GM23338 (cell line): ENCODE measurements at regions not wholly inside any gene's neighbourhood (a gene's known extent, or its start where the extent isn't known, plus 50 kb on each side); places are given as distances from the start of the nearest gene placed in this dataset.

Experiments used
- EZH2 ChIP-seq: fragments of 200-600 bp; sonication (generic); IDR thresholded peaks from one replicate; pipeline ENCODE4 v1.8.0; 2017; ENCODE audit warnings: antibody characterized with exemption, mild to moderate bottlenecking, low read depth; ENCODE audit not compliant: unreplicated experiment
- EZH2phosphoT487 ChIP-seq: fragments of 200-600 bp; sonication (generic); IDR thresholded peaks from one replicate; pipeline ENCODE4 v1.8.1; 2018; ENCODE audit warnings: antibody characterized with exemption; ENCODE audit not compliant: unreplicated experiment
- JUNB ChIP-seq: IDR thresholded peaks from one replicate; pipeline ENCODE4 v1.6.1; 2016; ENCODE audit warnings: antibody characterized with exemption; ENCODE audit not compliant: unreplicated experiment
- POLR2AphosphoS5 ChIP-seq: IDR thresholded peaks from 2 replicates; pipeline ENCODE4 v1.6.1; 2016; ENCODE audit warnings: antibody characterized with exemption, low read depth
- ZNF114 ChIP-seq: fragments of 250-450 bp; sonication (Bioruptor Pico); IDR thresholded peaks from 2 replicates; pipeline ENCODE4 v1.5.0; 2020; ENCODE audit warnings: mild to moderate bottlenecking, moderate library complexity
- ZNF331 ChIP-seq: fragments of 250-450 bp; sonication (Bioruptor Pico); IDR thresholded peaks from 2 replicates; pipeline ENCODE4 v1.5.0; 2020; ENCODE audit warnings: low read depth, mild to moderate bottlenecking, moderate library complexity
- TF ChIP-seq, protein P1 (sequence below), 2 experiments: fragments of 200-600 bp in 1 of 2; sonication (generic) in 1 of 2; conservative IDR thresholded peaks; 2 replicates each; pipeline versions ENCODE4 v1.5.1 to v1.6.1; 2016 to 2017; ENCODE audit warnings: antibody characterized with exemption in 2 of 2, low read depth in 2 of 2, mild to moderate bottlenecking in 2 of 2, moderate library complexity in 1 of 2
- TF ChIP-seq, protein P2 (sequence below): IDR thresholded peaks from one replicate; pipeline ENCODE4 v1.6.1; 2018; ENCODE audit warnings: antibody characterized with exemption; ENCODE audit not compliant: unreplicated experiment

DNA sequence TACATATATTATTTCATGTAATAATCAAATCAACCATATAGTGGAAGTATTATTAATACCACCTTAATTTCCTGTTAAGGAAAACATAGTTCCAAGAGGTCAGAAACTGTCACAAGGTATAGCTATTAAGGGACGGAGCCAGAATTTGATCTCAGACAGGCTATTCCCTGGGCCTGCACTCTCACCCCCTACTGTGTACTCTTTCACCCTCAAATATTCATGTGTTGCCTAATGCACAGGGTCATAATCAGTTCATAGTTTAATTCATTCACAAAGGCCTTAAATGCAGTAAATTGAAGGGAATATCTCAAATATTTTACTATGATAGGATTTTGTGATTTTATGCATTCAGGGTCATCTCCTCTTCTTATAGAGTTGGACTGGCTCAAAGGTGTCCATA is 67.2 kb upstream of the IFNGR1 start:
- TF ChIP-seq, protein P1, sequence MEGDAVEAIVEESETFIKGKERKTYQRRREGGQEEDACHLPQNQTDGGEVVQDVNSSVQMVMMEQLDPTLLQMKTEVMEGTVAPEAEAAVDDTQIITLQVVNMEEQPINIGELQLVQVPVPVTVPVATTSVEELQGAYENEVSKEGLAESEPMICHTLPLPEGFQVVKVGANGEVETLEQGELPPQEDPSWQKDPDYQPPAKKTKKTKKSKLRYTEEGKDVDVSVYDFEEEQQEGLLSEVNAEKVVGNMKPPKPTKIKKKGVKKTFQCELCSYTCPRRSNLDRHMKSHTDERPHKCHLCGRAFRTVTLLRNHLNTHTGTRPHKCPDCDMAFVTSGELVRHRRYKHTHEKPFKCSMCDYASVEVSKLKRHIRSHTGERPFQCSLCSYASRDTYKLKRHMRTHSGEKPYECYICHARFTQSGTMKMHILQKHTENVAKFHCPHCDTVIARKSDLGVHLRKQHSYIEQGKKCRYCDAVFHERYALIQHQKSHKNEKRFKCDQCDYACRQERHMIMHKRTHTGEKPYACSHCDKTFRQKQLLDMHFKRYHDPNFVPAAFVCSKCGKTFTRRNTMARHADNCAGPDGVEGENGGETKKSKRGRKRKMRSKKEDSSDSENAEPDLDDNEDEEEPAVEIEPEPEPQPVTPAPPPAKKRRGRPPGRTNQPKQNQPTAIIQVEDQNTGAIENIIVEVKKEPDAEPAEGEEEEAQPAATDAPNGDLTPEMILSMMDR (conservative IDR thresholded peaks at IDR 0.05; ENCODE audit: low read depth in 2 of 2) = no peak
- TF ChIP-seq POLR2AphosphoS5 (no peak), JUNB (no peak), ZNF114 (CRISPR knock-in tag) (no peak), EZH2phosphoT487 (no peak), ZNF331 (CRISPR knock-in tag) (no peak), EZH2 (no peak)
- TF ChIP-seq, protein P2, sequence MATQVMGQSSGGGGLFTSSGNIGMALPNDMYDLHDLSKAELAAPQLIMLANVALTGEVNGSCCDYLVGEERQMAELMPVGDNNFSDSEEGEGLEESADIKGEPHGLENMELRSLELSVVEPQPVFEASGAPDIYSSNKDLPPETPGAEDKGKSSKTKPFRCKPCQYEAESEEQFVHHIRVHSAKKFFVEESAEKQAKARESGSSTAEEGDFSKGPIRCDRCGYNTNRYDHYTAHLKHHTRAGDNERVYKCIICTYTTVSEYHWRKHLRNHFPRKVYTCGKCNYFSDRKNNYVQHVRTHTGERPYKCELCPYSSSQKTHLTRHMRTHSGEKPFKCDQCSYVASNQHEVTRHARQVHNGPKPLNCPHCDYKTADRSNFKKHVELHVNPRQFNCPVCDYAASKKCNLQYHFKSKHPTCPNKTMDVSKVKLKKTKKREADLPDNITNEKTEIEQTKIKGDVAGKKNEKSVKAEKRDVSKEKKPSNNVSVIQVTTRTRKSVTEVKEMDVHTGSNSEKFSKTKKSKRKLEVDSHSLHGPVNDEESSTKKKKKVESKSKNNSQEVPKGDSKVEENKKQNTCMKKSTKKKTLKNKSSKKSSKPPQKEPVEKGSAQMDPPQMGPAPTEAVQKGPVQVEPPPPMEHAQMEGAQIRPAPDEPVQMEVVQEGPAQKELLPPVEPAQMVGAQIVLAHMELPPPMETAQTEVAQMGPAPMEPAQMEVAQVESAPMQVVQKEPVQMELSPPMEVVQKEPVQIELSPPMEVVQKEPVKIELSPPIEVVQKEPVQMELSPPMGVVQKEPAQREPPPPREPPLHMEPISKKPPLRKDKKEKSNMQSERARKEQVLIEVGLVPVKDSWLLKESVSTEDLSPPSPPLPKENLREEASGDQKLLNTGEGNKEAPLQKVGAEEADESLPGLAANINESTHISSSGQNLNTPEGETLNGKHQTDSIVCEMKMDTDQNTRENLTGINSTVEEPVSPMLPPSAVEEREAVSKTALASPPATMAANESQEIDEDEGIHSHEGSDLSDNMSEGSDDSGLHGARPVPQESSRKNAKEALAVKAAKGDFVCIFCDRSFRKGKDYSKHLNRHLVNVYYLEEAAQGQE = no peak
